ENCODE measurements at regions not wholly inside any gene's neighbourhood (a gene's known extent, or its start where the extent isn't known, plus 50 kb on each side); places are given as distances from the start of the nearest gene placed in this dataset.

- Histone ChIP-seq H3K4me3 (ENCODE audit: control insufficient read depth in 2 of 3, extremely low read depth in 1 of 3, insufficient read depth in 2 of 3, low read depth in 1 of 3, low read length in 3 of 3) (no peak overlapping the region), H3K9me3 (ENCODE audit: control insufficient read depth, low read depth, low read length) (no peaks in the 10 kb centered on the region), H3K9ac (ENCODE audit: control insufficient read depth, extremely low read depth, insufficient read depth, low read length) (no peak overlapping the region), H2AFZ (ENCODE audit: control insufficient read depth, low read length) (no peak overlapping the region), H3K4me2 (ENCODE audit: control insufficient read depth, extremely low read depth, insufficient read depth, low read depth, low read length) (no peak overlapping the region), H3K27ac (ENCODE audit: control insufficient read depth, insufficient read depth, low read length) (no peak overlapping the region), H3K4me1 (ENCODE audit: control insufficient read depth, extremely low read depth, insufficient read depth, low read length) (peaks cover 19% of the 10 kb centered on the region), H3K36me3 (ENCODE audit: control insufficient read depth in 2 of 2, extremely low read depth in 1 of 2, insufficient read depth in 2 of 2, low read length in 2 of 2) (no peaks in the 10 kb centered on the region), H3K9me1 (ENCODE audit: control insufficient read depth, extremely low read depth, insufficient read depth, low read length) (no peaks in the 10 kb centered on the region), H4K20me1 (ENCODE audit: control insufficient read depth, extremely low read depth, insufficient read depth, low read length) (no peaks in the 10 kb centered on the region), H3K27me3 (ENCODE audit: control insufficient read depth, extremely low read depth, insufficient read depth, low read length) (no peaks in the 10 kb centered on the region), H3K79me2 (ENCODE audit: control insufficient read depth, insufficient read depth, low read length) (no peaks in the 10 kb centered on the region)
- DNase-seq (ENCODE audit: low read depth, low spot score) (no peak), FAIRE-seq (no peak)
- dilution Hi-C loops (cut with MboI; ENCODE audit: extremely low pct_ligation_motif_present, low sequenced_read_pairs): no loop called here
- no peak for TF ChIP-seq CTCF (optimal IDR thresholded peaks at IDR 0.05 in 1 of 3, IDR thresholded peaks at IDR 0.05 in 1 of 3, conservative IDR thresholded peaks at IDR 0.05 in 1 of 3; ENCODE audit: extremely low read depth in 1 of 3, insufficient read depth in 2 of 3, low read length in 3 of 3)
- no peak for TF ChIP-seq EZH2 (IDR thresholded peaks at IDR 0.05; ENCODE audit: low read length)
Measured at GRCh38 chr1:222930070-222930469, 115.2 kb downstream of the DISP1 start.

GRCh38 chr1:222931023-222931422 is 116.2 kb downstream of the DISP1 start:
- Histone ChIP-seq H3K79me2 (ENCODE audit: control insufficient read depth, insufficient read depth, low read length) (no peaks in the 10 kb centered on the region), H4K20me1 (ENCODE audit: control insufficient read depth, extremely low read depth, insufficient read depth, low read length) (no peaks in the 10 kb centered on the region), H3K27ac (ENCODE audit: control insufficient read depth, insufficient read depth, low read length) (no peak overlapping the region), H3K4me2 (ENCODE audit: control insufficient read depth, extremely low read depth, insufficient read depth, low read depth, low read length) (no peak overlapping the region), H3K9me1 (ENCODE audit: control insufficient read depth, extremely low read depth, insufficient read depth, low read length) (no peaks in the 10 kb centered on the region), H3K9me3 (ENCODE audit: control insufficient read depth, low read depth, low read length) (no peaks in the 10 kb centered on the region), H3K4me3 (ENCODE audit: control insufficient read depth in 2 of 3, extremely low read depth in 1 of 3, insufficient read depth in 2 of 3, low read depth in 1 of 3, low read length in 3 of 3) (no peak overlapping the region), H2AFZ (ENCODE audit: control insufficient read depth, low read length) (no peak overlapping the region), H3K36me3 (ENCODE audit: control insufficient read depth in 2 of 2, extremely low read depth in 1 of 2, insufficient read depth in 2 of 2, low read length in 2 of 2) (no peaks in the 10 kb centered on the region), H3K4me1 (ENCODE audit: control insufficient read depth, extremely low read depth, insufficient read depth, low read length) (peaks cover 19% of the 10 kb centered on the region), H3K9ac (ENCODE audit: control insufficient read depth, extremely low read depth, insufficient read depth, low read length) (no peak overlapping the region), H3K27me3 (ENCODE audit: control insufficient read depth, extremely low read depth, insufficient read depth, low read length) (no peaks in the 10 kb centered on the region)
- no peak for DNase-seq (ENCODE audit: low read depth, low spot score)
- dilution Hi-C loops (cut with MboI; ENCODE audit: extremely low pct_ligation_motif_present, low sequenced_read_pairs): no loop called here
- TF ChIP-seq EZH2 (IDR thresholded peaks at IDR 0.05; ENCODE audit: low read length) (no peak), CTCF (optimal IDR thresholded peaks at IDR 0.05 in 1 of 3, IDR thresholded peaks at IDR 0.05 in 1 of 3, conservative IDR thresholded peaks at IDR 0.05 in 1 of 3; ENCODE audit: extremely low read depth in 1 of 3, insufficient read depth in 2 of 3, low read length in 3 of 3) (no peak)
- FAIRE-seq: no peak

Measured in keratinocyte (primary cell).